ENCODE measurements at regions not wholly inside any gene's neighbourhood (a gene's known extent, or its start where the extent isn't known, plus 50 kb on each side); places are given as distances from the start of the nearest gene placed in this dataset.

- no peak for TF ChIP-seq CTCF (IDR thresholded peaks at IDR 0.05)
- TF ChIP-seq POLR2A (IDR thresholded peaks at IDR 0.05) = no peak
Observed at GRCh38 chr12:65560286-65560685, 264.0 kb upstream of the HMGA2 start.
